ENCODE measurements at regions not wholly inside any gene's neighbourhood (a gene's known extent, or its start where the extent isn't known, plus 50 kb on each side); places are given as distances from the start of the nearest gene placed in this dataset.
"Not testable (repeated sequence)": the region's sequence is repeated elsewhere in the genome, so short reads cannot be mapped to it uniquely, and the experiment has no call there.

DNA sequence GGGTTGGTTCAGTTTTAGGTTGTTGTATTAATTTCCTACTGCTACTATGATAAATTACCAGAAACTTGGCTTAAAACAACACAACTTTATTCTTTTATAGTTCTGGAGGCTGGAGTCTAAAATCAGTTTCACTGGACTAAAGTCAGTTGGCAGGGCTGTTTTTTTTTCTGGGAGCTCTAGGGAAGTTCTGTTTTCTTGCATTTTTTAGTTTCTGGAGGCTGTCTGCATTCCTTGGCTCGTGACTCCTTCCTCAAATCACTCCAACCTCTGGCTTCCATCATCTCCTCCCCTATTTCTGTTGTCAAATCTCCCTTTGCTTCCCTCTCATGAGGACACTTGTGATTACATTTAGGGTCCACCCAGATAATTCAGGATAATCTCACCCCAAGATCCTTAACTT is 51.3 kb upstream of the SUB1 start:
- DNase-seq = no peak

DNA sequence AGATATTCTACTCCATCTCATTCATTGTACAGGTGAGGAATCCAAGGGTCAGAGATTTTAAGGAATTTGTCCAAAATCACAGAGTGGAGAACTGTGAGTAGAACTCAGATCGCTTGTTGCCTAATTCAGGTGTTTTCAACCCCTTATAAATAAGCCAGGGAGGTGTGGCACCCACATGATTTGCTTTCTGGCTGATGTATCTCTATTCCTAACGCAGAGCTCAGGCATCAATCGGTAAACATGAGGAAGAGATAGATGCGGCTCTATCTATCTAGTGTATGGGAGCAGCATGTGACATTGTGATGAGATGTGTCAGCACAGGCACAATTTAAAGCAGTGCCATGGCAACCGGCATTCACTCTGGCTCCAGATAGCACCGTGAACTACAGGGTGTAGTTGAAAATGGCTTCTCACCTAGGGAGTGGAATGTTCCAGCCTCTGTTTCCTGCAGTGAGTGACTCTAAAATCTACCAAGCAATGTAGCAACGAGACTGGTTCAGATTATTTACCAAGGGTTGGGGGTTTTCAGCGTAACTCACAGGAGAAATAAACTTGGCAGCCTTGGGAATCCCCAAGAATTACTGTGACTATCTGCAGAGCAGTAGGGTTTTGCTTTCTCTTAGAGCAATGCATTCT is 53.4 kb upstream of the SUB1 start:
- no peak for DNase-seq

DNA sequence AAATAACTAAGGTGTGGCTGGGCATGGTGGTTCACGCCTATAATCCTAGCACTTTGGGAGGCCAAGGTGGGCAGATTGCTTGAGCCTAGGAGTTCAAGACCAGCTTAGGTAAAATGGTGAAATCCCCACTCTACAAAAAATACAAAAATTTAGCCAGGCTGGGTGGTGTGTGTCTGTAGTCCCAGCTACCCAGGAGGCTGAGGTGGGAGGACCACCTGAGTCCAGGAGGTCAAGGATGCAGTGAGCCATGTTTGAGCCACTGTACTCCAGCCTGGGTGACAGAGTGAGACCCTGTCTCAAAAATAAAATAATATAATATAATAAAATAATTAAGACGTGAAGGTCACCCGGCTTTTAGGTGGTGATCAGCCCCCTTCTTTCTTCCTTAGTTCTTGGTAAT is 58.0 kb upstream of the SUB1 start:
- not testable (repeated sequence) for DNase-seq

DNA sequence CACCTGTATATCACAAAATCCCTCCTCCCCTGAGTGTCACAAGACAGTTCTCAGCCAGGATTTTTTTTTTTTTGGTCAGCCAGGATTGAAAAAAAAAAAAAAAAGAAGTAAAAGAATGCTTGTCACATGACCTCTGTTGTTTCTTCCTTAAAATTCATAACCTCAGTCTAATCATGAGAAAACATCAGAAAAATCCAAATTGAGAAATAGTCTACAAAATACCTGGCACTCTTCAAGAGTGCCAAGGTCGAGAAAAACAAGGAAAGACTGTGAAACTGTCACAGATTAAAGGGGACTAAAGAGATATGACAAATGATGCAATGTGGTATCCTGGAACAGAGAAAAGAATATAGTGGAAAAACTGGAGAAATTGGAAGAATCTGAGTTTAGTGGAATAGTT is 58.5 kb upstream of the SUB1 start:
- DNase-seq = no peak

DNA sequence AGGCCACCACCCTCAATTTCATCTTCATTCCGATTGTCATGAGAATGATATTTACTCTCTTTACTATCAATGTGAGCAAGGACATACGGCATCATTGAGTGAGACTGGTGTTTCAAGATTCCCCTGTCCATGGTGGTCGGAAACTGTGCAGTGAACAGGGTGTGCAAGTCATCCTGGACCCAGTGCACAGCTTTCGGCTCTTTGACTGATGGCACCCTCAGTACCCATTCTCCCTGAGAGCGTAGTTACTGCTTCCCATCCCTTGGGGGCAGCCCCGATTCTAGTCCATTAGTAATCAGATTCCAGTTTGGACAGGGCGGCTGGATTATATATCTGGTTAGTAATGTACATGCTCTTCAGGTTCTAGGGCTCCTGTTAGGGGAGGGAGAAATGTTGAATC is 61.7 kb upstream of the SUB1 start:
- no peak for DNase-seq

DNA sequence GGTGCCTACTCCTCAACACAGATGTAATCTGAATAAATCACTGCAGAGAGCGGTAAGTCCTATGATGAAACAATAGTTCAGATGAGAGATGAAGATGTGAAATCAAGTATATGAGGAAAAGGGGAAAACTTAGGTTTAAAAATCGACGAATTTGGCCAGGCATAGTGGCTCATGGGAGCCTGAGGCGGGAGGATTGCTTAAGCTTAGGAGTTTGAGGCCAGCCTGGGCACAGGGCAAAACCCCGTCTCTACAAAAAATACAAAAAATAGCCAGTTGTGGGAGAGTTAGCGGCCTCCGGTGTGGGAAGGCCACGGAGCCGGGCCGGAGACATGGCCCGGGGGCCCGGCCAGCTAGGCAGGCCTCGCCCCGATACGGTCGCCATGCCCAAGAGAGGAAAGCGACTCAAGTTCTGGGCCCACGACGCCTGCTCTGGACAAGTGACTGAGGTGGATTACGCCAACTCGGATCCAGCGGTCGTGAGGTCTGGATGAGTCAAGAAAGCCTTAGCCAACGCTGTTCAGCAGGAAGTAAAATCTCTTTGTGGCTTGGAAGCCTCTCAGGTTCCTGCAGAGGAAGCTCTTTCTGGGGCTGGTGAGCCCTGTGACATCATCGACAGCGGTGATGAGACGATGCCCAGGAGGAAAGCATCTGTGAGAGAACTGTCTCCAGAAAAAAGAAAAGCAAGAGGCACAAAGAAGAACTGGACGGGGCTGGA is 62.8 kb upstream of the SUB1 start:
- DNase-seq = no peak

DNA sequence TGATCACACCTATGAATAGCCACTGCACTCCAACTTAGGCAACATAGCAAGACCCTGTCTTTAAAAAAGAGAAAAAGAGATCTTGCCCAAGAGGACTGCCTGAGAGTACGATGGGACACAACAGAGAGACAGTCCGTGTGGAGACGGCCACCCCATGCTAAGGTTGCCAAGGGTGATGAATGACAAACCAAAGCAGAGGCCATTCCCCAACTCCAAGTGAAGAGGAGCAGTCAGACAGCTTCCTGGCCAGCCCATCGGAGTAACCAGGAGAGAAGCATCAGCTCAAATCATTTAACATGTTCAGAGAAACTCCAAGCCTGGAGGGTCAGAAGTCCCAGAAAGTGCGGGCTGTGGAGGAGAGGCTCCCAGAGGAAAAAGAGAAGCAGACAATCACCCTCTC is 63.9 kb upstream of the SUB1 start:
- DNase-seq = no peak

DNA sequence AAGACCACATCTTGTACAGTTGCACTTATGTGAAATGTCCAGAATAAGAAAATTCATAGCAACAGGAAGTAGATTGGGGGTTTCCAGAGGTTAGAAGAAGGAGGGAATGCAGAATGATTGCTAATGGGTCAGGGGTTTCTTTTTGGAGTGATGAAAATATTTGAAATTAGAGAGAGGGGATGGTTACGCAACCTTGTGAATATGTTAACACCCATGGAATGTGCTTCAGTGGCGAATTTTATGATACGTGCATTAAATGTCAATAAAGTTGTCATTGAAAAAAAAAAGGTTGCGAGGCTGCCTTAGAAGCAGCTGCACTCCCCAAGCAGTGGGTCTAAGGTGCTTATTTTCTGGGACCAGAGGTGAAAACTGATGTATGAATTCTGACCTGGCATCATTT is 64.4 kb upstream of the SUB1 start:
- DNase-seq = no peak

DNA sequence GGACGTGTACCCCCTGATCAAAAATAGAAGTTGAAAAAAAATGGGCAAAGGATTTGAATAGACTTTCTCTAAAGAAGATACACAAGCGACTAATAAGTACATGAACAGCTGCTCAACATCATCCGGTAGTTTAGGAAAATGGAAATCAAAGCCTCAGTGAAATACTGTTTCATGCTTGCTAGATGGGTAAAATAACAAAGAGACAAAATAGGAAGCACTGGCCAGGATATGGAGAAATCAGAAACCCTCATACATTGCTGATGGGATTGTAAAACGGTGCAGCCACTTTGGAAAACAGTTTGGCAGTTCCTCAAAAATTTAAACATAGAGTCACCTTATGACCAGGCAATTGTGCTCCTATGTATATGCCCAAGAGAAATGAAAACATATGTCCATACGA is 65.0 kb upstream of the SUB1 start:
- DNase-seq = no peak

DNA sequence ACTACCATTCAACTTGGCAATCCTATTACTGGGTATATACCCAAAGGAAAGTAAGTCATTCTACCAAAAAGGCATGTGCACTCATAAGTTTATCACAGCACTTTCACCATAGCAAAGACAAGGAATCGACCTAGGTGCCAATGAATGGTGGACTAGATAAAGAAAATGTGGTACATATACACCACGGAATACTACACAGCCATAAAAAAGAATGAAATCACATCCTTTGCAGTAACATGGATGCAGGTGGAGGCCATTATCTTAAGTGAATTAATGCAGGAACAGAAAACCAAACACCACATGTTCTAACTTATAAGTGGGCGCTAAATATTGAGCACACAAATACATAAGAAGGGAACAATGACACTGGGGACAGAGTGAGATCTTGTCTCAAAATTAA is 65.8 kb upstream of the SUB1 start:
- DNase-seq = no peak

DNA sequence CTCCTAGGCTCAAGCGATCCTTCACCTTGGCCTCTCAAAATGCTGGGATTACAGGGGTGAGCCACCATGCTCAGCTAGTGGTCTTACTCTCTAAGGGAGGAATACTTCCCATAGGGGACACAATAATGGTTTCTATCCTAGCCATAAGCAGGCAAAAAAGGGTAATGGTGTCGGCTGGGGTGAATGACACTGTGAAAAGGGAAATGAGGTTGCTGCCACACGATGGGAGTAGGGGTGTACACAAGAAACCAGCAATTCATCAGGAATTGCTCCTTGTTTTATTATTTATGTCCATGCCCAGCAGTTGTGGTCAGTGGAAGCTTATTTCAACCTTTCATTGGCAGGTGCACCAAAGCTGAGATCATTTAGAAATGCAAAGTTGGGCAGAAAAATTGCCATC is 70.3 kb upstream of the ZFR start:
- DNase-seq = no peak

DNA sequence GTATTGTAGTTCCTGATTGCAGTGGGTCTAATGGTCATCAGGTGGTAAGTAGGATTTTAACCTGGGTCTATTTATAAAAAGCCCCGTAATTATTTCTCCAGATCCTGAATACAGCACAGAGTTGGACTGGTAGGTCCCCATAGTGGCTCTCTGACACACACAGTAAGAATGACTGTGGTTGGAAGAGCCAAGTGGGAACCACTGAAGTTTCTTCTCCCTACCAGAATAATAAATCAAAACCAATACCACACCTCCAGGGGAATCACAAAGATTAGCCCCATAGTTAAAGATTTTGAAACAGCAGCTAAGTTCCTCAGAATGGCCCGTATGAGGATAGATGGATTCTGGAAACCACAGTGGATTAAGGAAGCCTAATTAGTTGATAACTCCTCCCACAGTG is 68.4 kb upstream of the ZFR start:
- DNase-seq = no peak

DNA sequence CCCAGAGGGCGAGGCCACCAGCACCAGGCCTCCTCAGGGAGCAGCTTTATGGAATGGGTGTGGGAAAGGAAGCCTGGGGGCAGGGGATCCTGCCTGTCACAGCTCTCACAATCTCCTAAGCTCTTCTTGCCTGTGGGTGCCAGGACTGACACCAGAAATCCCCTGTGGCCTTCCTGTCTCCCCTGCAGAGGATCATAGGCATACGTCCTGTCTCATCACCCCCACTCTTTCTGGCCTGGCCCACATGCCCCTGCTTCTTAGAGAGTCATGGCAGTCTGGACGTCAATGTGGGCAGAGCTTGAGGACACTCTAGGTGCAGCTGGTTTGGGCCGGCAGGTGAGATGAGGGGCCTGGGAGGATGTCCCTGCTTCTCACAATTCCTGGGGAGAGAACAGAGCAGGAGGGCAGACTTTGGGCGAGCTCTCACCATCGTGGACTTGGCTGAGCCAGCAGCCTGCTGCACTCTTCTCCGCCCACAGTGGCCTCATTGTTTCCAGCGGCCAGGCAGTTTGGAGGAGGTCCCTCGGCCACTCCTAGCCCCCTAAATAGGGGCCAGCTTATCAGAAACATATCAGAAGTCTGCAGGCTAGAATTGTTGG is 67.3 kb upstream of the ZFR start:
- DNase-seq = no peak

DNA sequence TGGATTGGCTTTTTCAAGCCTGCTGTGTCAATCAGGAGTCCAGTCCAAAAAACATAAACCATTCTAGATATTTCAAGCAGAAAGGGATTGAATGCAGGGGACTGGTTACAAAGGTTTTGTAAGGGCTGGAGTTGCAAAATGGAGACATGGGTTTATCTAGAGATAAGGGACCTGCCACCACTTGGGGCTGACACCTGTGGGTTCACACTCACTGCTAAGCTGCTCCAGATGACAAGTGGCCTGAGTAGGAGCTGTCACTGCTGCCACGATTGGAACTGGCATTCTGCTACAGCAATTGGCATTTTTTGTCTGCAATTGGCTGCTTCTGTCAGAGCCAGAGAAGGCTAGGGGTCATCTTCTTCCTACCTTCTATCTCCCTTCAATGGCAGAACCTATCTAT is 66.3 kb upstream of the ZFR start:
- no peak for DNase-seq

DNA sequence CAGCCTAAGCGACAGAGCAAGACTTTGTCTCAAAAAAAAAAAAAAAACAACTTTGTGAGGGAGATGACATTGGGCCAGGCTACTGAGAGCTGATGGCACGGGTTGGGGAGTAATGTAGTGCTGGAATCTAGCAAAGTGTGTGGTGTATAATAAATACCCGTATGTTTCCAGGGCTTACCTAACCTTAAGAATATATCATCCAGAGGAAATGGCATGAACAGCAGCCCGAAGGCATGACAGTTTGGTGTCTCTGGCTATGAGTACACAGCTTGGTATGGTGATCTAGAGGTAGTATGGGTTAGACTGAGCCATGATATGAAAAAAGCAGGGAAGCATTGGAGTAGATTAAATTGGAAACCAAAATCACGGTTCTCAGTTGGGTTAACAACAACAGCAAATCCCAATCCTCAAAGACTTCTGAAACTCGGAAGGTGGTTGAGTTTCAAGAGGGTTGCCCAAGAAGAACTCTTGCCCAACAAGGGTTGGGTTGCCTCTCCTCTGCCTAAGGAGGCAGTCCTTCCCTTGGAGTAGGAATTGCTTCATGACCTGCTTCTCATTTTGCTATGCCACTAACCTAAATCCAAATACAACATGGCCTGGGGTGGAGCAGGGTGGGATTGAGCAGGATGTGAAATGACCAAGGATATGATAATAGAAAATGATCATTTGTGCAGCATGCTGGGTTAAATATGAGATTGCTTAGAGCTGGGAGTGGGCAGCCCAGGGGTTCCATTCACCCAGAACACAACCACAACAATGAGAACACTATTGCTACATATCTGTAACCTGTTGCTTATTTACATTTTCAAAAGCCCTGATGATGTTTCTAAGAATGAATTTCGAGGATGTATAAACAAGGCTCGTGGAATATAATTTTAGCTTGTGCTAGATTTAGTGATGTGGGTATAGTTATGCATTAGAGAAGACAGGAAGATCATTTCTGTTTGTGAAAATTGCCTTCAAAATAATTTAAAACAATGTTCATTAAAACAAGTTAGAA is 64.6 kb upstream of the ZFR start:
- no peak for DNase-seq

DNA sequence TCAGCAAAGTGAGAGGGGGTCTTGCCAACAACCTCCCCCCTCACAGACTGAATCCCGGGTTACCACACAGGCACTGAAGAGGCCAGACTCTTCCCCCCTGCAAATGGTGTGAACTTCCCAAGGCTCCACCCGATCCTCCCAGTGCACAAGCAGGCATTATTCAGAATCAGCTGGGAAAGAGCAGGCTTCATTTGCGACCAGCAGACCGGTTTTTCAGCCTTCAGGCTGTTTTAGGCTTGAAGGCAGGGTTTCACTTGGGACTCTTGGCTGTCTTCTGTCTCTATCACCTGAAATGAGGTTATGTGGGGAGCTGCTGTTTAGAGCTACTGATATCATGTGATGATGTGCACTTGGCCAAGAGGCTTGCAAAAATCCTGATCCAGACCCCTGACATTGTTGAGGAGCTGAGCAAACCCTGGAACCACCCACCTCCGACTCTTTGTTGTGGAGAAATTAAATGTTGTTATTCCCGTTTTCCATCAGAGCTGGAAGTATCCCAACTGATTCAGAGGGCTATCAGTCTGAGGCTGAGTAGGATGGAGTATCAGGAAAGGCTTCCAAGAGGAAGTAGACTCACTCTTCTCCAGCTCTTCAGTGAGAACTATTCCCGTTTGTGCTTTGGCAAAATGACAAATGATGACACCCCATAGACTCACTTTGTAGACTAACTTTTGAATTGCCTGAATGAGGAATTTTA is 63.3 kb upstream of the ZFR start:
- DNase-seq = no peak

DNA sequence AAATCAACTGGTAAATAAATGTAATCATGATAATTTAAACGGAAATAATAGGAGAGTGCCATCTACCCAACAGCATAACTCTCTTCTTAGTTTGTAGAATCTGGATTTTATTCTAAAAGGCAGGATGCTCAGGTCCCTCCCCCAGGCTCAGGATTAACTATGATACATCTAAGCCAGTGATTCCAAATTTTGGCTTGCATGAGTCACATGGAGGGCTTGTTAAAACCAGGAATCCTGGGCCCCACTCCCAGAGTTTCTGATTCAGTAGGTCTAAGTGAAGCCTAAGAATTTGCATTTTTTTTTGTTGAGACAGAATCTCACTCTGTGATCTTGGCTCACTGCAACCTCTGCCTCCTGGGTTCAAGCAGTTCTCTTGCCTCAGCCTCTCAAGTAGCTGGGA is 62.3 kb upstream of the ZFR start:
- no peak for DNase-seq

DNA sequence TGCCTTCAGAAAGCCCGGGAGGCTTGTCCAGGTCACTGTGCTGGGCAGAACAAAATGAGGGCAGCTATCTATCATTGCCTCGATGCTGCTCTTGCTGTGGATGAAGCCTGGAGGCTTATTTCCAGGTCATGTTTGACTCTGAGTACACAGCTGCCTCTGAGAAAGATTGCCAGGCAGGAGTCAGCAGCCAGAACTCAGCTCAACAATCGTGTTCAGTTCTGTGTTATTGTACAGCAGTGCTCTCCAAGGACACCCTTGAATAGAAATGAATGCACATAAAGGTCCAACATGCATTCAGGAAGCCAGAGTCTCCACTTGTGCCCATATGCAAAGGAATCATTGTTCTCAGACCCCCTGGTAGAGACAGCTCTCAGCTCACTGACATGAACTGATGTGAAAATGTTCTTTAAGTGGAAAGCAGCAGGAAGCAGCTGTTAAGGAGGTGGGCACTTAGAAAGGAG is 61.7 kb upstream of the ZFR start:
- DNase-seq = peak; percentile 4 to 41

DNA sequence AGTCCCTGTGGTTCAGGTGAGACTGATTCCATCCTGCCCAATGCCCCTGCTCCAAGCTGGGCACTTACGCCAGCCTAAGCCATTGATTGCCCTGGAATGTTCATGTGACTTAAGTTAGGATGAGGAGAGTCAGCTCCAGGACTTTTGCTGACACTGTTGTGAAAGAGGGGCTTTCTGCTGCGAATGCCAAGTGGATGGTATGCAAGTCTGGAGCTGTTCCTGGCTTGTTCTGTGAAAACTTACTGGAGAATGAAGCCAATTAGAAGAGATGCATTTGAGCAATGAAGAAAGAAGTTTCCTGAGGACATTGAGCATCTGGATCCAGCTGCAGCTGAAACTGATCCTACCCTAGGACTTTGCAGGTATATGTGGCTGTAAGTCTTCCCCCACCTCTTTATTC is 61.2 kb upstream of the ZFR start:
- no peak for DNase-seq

DNA sequence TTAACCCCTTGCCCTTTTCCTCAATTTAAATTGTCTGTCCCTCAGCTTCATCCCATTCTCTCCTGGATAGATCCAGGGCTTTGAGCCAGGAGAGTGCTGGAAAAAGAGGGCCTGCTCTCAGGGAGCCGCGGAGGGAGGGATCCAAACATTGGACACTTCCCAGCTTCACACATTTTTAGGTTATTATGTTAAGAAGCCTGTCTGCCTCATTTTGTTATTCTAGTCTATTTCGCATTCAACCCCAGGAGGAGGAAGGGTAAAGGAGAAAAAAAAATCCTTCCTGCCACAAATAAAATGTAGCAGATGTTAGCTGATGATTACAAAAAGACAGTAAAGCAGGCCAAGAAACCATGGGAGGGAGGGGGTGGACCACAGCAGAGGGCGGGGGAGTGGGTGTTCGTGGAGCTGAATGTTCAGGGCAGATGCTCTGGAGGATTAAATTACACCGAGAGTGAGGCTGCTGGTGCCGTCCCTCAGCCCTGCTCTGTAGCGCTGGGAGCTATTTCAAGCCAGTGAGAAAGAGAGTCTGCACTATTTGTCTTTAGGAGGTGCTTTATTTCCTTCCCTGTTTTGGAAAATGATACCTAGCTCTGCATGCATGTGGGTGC is 60.6 kb upstream of the ZFR start:
- peak; percentile 33 to 61 for DNase-seq

DNA sequence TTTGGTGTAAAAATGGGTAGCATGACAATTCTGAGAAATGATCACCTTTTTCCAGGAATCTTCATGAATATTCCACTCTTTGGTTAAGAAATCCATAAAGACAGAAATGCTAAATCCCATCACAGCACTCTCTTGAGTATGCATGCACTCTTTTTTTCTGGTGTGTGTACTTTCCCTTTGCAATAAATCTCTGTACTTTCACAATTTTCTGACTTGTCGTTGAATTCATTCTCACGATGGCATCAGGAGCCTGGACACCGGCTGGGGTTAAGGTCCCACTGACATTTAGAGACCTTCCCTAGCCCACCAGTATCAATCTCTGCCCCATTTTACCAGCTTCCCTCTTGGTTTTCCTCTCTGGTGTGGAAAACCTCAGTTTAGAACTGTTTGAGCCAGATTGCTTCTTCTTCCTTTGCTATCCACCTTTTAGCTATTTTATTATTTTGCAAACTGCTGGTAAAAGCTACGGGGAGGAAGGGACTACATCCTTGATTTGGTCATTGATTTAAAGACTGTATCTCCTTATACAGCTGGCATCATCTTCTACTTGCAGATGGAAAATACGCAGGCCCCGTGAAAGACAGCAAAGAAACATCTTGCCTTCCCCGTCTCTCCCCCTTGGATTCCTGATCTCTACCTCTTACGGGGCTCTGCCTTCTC is 59.9 kb upstream of the ZFR start:
- DNase-seq = no peak

DNA sequence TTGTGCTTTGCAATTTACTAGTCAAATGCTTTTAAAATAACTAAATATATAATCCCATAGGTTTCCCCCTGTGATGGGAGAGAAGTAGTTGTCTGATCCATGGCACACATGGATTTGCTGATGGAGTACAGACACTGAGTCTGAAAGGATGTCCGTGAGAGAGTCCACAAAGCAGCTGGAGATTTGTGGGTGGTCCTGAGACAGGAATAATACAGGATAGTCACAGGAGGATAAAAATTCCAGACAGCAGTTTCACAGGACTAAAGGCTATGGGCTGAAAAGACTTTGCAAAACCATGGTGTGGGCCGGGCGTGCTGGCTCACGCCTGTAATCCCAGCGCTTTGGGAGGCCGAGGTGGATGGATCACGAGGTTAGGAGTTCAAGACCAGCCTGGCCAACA is 58.7 kb upstream of the ZFR start:
- no peak for DNase-seq

All from hippocampal formation (tissue), 2 donors.